WTC11 (cell line): ENCODE measurements at regions not wholly inside any gene's neighbourhood (a gene's known extent, or its start where the extent isn't known, plus 50 kb on each side); places are given as distances from the start of the nearest gene placed in this dataset.

Experiments used
- ATAC-seq: fragments of 200-7000 bp; cut with Tn5 transposase; 2 replicates; pipeline ENCODE4 v1.10.0; 2021; ENCODE audit warnings: mild to moderate bottlenecking, moderate library complexity
- CTCF ChIA-PET: fragments of 300-600 bp; sonication (Branson Sonifier 250); formaldehyde crosslinking; loops from one replicate; lab custom pipeline; 2021; ENCODE audit warnings: antibody characterized with exemption; lab: Charles Lee
- POLR2A ChIA-PET: fragments of 350-600 bp; sonication (Branson Sonifier 250); formaldehyde crosslinking; loops from one replicate; lab custom pipeline; 2021; ENCODE audit warnings: antibody characterized with exemption; lab: Charles Lee
- DNase-seq: peaks from one replicate; pipeline ENCODE4 v3.0.0; 2021; ENCODE audit warnings: low spot score
- H3K27ac Mint-ChIP-seq: 2 replicates; pipeline ENCODE4 v1.8.0; 2021; ENCODE audit warnings: mixed read lengths
- H3K27me3 Mint-ChIP-seq: 2 replicates; pipeline ENCODE4 v1.8.0; 2021; ENCODE audit warnings: low read depth, mild to moderate bottlenecking, moderate library complexity, mixed read lengths
- H3K36me3 Mint-ChIP-seq: 2 replicates; pipeline ENCODE4 v1.8.0; 2021; ENCODE audit warnings: mixed read lengths
- H3K4me1 Mint-ChIP-seq: 2 replicates; pipeline ENCODE4 v1.8.0; 2022; ENCODE audit warnings: mixed read lengths
- H3K4me3 Mint-ChIP-seq: 2 replicates; pipeline ENCODE4 v1.8.0; 2021; ENCODE audit warnings: mild to moderate bottlenecking, moderate library complexity, mixed read lengths
- H3K9me3 Mint-ChIP-seq: 2 replicates; pipeline ENCODE4 v1.8.0; 2021; ENCODE audit warnings: mixed read lengths
- AR ChIP-seq: fragments of 250-450 bp; sonication (Bioruptor Pico); IDR thresholded peaks from 2 replicates; pipeline ENCODE4 v1.9.0; 2021; ENCODE audit warnings: mild to moderate bottlenecking
- CTCF ChIP-seq: fragments of 200-600 bp; IDR thresholded peaks from 2 replicates; pipeline ENCODE4 v1.8.0; 2022; ENCODE audit warnings: antibody characterized with exemption
- E2F4 ChIP-seq: sonication (generic); formaldehyde crosslinking; IDR thresholded peaks from 2 replicates; pipeline ENCODE4 v1.8.1; 2022; ENCODE audit warnings: low read depth, mild to moderate bottlenecking, moderate library complexity, missing genetic modification reagents, borderline replicate concordance
- ERG ChIP-seq: fragments of 250-450 bp; sonication (Bioruptor Pico); IDR thresholded peaks from 2 replicates; pipeline ENCODE4 v1.8.0; 2021; ENCODE audit warnings: mild to moderate bottlenecking
- ETV6 ChIP-seq: sonication (generic); formaldehyde crosslinking; IDR thresholded peaks from 2 replicates; pipeline ENCODE4 v1.8.1; 2022; ENCODE audit warnings: mild to moderate bottlenecking, missing genetic modification reagents
- IRF2 ChIP-seq: sonication (generic); formaldehyde crosslinking; IDR thresholded peaks from 2 replicates; pipeline ENCODE4 v1.8.0; 2022; ENCODE audit warnings: low read depth, missing genetic modification reagents, borderline replicate concordance
- NFE2L1 ChIP-seq: sonication (generic); formaldehyde crosslinking; IDR thresholded peaks from 2 replicates; pipeline ENCODE4 v1.8.1; 2023; ENCODE audit warnings: missing genetic modification reagents
- RORB ChIP-seq: fragments of 250-450 bp; sonication (Bioruptor Pico); IDR thresholded peaks from 2 replicates; pipeline ENCODE4 v1.9.0; 2021; ENCODE audit warnings: mild to moderate bottlenecking
- TCF7 ChIP-seq: sonication (generic); formaldehyde crosslinking; IDR thresholded peaks from 2 replicates; pipeline ENCODE4 v1.8.0; 2022; ENCODE audit warnings: mild to moderate bottlenecking, low read depth, missing genetic modification reagents, moderate library complexity
- ZNF219 ChIP-seq: sonication (generic); formaldehyde crosslinking; IDR thresholded peaks from 2 replicates; pipeline ENCODE4 v1.8.0; 2023; ENCODE audit warnings: missing genetic modification reagents, mild to moderate bottlenecking, borderline replicate concordance
- ZNF281 ChIP-seq: sonication (generic); formaldehyde crosslinking; IDR thresholded peaks from 2 replicates; pipeline ENCODE4 v1.8.0; 2023; ENCODE audit warnings: mild to moderate bottlenecking, missing genetic modification reagents
- ZNF317 ChIP-seq: sonication (generic); formaldehyde crosslinking; IDR thresholded peaks from 2 replicates; pipeline ENCODE4 v1.8.1; 2023; ENCODE audit warnings: low read depth, mild to moderate bottlenecking, moderate library complexity, missing genetic modification reagents, borderline replicate concordance

- ATAC-seq, result no peak
- ChIA-PET POLR2A (no interaction called here), CTCF (interaction anchor here (0.6 kb wide), 1 partner anchor 25 kb away, joined by 4 read pairs; no protein-coding TSS in a partner anchor)
- Mint-ChIP-seq H3K4me3 (no peak overlapping the region), H3K36me3 (peaks cover 8% of the 10 kb centered on the region), H3K27ac (no peak overlapping the region), H3K27me3 (peaks cover 32% of the 10 kb centered on the region), H3K9me3 (peaks cover 8% of the 10 kb centered on the region), H3K4me1 (peaks cover 24% of the 10 kb centered on the region)
- TF ChIP-seq TCF7, result no peak
- DNase-seq, result no peak
Measured at GRCh38 chr7:68789597-68789996, 808.7 kb upstream of the AUTS2 start.

GRCh38 chr7:68792351-68792750 lies 805.9 kb upstream of the AUTS2 start:
- Mint-ChIP-seq H3K36me3 (peaks cover 8% of the 10 kb centered on the region), H3K4me1 (peaks cover 17% of the 10 kb centered on the region), H3K4me3 (no peak overlapping the region), H3K9me3 (peaks cover 8% of the 10 kb centered on the region), H3K27ac (no peak overlapping the region), H3K27me3 (peaks cover 15% of the 10 kb centered on the region)
- CTCF ChIA-PET, result no interaction called here
- ATAC-seq, result no peak
- TF ChIP-seq ETV6 (CRISPR knock-in tag), result no peak
- DNase-seq, result no peak
- POLR2A ChIA-PET, result no interaction called here

- ChIA-PET POLR2A (no interaction called here), CTCF (no interaction called here)
- H3K4me1 Mint-ChIP-seq, result peaks cover 13% of the 10 kb centered on the region
Measured at GRCh38 chr7:68793513-68793912, 804.8 kb upstream of the AUTS2 start.

GRCh38 chr7:68800316-68800715 lies 798.0 kb upstream of the AUTS2 start:
- no peak for ATAC-seq
- Mint-ChIP-seq H3K4me1 (0 out of 2 replicates have a peak, but pooled peaks cover 3% of the 10 kb centered on the region), H3K27ac (no peak overlapping the region), H3K36me3 (no peaks in the 10 kb centered on the region), H3K27me3 (no peaks in the 10 kb centered on the region; the same call in 1 of the 2 replicates), H3K4me3 (no peak overlapping the region), H3K9me3 (peaks cover 6% of the 10 kb centered on the region)
- ChIA-PET CTCF (interaction anchor here (1.2 kb wide), 1 partner anchor 31 kb away, joined by 7 read pairs; no protein-coding TSS in a partner anchor), POLR2A (no interaction called here)
- no peak for DNase-seq
- TF ChIP-seq RORB (CRISPR knock-in tag) (no peak), ERG (no peak), NFE2L1 (CRISPR knock-in tag) (no peak), ZNF281 (CRISPR knock-in tag) (no peak), ZNF317 (CRISPR knock-in tag) (no peak), CTCF (no peak), AR (CRISPR knock-in tag) (no peak)

More at GRCh38 chr7:68793513-68793912, 804.8 kb upstream of the AUTS2 start:
- Mint-ChIP-seq H3K9me3 (peaks cover 8% of the 10 kb centered on the region), H3K27ac (no peak overlapping the region)
- no peak for TF ChIP-seq ZNF219 (CRISPR knock-in tag)
- TF ChIP-seq ERG, result no peak
- TF ChIP-seq IRF2, result no peak
- no peak for TF ChIP-seq TCF7
- TF ChIP-seq E2F4, result no peak
- TF ChIP-seq, all 79 proteins: peak for 0
- no peak for DNase-seq
- Mint-ChIP-seq H3K4me3 (no peak overlapping the region), H3K27me3 (peaks cover 15% of the 10 kb centered on the region), H3K36me3 (peaks cover 8% of the 10 kb centered on the region)
- ATAC-seq, result no peak
